GM18507 (cell line): ENCODE measurements at regions not wholly inside any gene's neighbourhood (a gene's known extent, or its start where the extent isn't known, plus 50 kb on each side); places are given as distances from the start of the nearest gene placed in this dataset.
"Not testable (repeated sequence)": the region's sequence is repeated elsewhere in the genome, so short reads cannot be mapped to it uniquely, and the experiment has no call there.

Source experiments
- DNase-seq: peaks from one replicate; pipeline ENCODE4 v3.0.0; 2011; ENCODE audit warnings: low read depth; ENCODE audit not compliant: insufficient read length; ENCODE audit errors: extremely low spot score
- FAIRE-seq: peaks from 2 replicates; lab custom pipeline; 2011; peaks lifted over from hg19 to GRCh38; lab: Jason Lieb, UNC

GRCh38 chr6:106783640-106784566 lies 154.5 kb downstream of the QRSL1 start:
- DNase-seq (no peak), FAIRE-seq (no peak)

- DNase-seq = no peak
- no peak for FAIRE-seq
These were observed 153.3 kb downstream of the QRSL1 start for GRCh38 chr6:106782536-106783285.

- not testable (repeated sequence) for FAIRE-seq, DNase-seq
These were observed 150.2 kb downstream of the QRSL1 start for GRCh38 chr6:106779552-106779951.

GRCh38 chr6:106778943-106779342 lies 149.6 kb downstream of the QRSL1 start:
- no peak for FAIRE-seq
- DNase-seq = no peak

DNA sequence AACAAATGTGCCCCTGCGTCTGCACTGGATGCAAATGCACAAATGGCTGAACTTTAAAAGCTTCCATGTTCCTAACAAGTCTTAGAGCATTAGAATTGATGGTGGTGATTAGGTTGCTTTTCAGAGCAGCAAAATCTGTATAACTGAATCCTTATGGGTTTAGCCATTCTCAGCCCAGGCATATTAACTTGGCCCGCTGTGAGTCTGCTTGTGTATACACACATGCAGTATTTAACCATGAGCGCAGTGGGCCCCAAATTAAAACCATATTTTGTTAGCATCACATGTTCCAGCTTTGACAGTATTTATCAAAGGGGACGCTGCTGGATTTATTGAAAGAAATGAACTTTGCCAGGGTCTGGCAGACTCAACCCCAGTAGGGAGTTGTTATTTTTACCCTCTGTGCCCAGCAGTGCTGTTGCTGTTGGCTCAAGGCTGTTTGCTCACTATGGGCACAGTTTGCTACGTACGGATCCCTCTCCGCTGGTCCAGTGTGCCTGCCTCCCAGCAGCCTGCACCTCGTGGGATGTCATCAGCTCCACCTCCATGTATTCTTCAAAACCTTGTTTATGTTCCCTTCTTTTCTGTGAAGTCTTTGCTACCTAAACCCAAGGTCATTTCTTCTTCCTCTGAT lies 144.7 kb downstream of the QRSL1 start:
- FAIRE-seq (no peak), DNase-seq (no peak)

GRCh38 chr6:106773522-106773921 lies 144.1 kb downstream of the QRSL1 start:
- DNase-seq = no peak
- no peak for FAIRE-seq

DNA sequence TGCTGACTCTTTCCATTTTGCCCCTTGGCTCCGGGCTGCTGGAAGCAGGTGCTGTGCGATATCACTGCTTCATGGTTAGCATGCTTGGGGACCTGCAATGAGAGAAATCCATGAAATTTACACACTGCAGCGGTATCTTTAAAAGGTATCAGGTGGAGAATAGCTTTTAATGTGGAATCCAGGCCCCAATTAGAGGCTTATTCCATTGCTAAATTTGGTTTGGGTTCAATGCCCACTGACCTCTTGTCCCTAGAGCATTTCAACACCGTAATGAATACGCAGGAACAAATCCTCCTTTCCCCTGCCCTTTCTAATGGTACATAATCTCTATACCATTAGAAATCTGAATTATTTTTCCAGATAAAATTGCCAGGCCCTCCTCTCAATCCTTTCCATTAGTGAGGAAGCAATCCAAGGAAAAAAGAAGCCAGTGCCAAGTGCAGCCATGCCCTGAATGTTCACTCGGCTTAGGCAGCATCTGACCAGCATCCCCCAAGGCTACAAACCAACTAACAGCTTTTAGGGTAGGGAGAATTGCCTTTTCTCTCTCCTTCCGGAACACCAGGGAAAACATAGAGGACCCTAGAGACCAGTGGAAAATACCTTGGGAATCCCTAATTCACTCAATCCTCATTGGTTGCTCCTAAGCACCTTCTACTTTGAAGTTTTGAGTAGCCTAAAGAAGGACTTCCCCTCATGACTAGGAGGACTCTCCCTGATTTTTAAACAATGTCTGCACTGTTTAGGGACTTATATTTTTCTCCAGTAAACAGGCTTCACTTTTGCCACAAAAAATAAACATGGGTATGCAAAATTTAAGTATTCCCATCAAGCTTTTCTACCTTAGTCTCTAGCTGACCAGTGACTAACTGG lies 143.1 kb downstream of the QRSL1 start:
- FAIRE-seq = no peak
- no peak for DNase-seq

GRCh38 chr6:106771822-106772221 lies 142.4 kb downstream of the QRSL1 start:
- DNase-seq = no peak
- no peak for FAIRE-seq

DNA sequence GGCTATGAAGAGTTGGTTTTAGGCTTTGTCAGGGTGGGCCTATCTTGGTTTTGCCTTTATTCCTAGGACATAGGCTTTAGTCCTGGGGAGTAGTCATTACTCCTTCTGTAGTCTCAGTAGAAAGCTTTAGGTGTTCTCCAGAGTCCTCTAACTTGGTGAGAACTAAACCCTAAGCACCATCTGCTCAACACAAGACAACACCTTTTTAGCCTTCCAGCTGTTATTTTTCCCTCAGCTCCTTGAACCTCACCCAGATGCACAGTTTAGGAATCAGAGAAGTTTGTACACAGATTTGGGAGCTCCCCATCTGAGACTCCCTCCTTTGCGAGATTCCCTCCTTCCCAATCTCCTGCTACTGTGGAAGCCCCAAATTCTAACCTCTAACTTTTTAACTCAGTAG lies 141.3 kb downstream of the QRSL1 start:
- DNase-seq (no peak), FAIRE-seq (no peak)

DNA sequence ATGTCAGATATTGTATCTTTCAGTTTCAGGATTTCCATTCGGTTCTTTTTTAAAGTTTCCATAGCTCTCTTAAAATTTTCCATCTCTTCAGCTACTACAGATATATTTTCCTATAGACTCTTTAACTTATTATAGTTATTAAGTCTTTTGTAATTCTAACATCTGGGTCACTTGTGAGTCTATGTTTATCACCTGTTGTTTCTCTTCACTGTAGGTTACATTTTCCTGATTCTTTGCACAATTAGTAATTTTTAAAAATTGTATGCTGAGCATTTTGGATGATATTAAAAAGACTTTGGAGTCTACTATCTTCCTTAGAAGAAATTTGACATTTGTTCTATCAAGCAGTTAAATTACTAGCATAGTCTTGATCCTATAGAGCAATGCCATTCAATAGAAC lies 140.7 kb downstream of the QRSL1 start:
- no peak for DNase-seq
- no peak for FAIRE-seq

- no peak for DNase-seq
- FAIRE-seq = no peak
These were observed 137.9 kb downstream of the QRSL1 start for GRCh38 chr6:106767271-106767670.

DNA sequence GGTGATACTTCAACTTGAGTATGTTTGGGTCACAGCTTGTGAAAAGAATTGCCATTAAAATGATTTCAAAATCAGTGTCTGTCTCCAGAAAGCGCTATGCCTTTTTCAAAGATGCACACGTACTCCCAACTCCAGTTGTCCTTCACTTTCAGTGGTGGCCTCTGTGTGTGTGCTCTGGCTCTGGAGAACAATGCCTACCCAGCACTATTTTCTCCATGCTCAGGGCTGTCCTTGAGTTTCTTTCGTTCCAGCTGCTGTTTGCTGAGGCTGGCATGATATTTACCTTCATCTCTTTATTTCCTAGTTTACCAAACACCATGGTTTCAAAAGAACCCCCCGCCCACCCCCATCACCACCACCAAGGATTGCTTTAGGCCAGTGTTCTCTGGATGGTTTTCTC lies 136.8 kb downstream of the QRSL1 start:
- DNase-seq (no peak), FAIRE-seq (no peak)

DNA sequence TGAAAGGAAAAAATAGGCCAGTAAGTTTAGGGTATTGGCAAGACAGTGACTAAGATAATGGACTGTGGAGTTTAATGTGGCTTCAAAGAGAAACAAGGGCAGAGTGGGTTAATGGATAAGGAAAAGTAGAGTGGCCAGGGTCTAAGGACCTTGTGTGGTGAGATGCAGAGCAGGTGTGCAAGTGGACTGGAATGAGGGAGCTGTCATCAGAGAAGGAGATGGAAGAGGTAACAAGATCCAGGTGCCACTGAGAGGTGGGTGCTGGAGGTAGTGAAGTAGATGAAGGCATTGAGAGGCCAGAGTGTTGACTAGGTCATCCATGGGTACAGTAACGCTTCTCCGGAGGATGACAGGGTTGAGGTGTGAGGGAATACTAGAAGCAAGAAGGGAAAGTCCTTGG lies 136.1 kb downstream of the QRSL1 start:
- DNase-seq (no peak), FAIRE-seq (no peak)

GRCh38 chr6:106764353-106764980 lies 135.1 kb downstream of the QRSL1 start:
- FAIRE-seq = no peak
- DNase-seq = no peak

GRCh38 chr6:106763361-106763760 lies 134.0 kb downstream of the QRSL1 start:
- FAIRE-seq = no peak
- DNase-seq = no peak

DNA sequence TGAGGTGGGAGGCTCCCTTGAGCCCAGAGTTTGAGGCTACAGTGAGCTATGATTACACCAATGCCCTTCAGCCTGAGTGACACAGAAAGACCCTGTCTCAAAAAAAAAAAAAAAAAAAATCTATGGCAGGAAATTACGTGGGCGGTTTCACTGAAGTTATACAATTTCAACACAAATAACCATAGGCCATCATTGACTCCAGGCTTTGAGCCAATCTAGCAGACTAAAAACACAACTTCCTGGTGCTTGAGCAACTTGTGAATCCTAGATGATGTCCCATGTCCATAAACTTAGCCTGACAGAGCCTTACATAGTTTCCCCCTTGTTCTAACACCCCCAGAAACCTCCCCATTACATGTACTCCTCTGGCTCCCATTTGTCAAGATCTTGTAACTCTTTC lies 131.8 kb downstream of the QRSL1 start:
- FAIRE-seq (no peak), DNase-seq (no peak)

GRCh38 chr6:106759112-106759511 lies 129.7 kb downstream of the QRSL1 start:
- DNase-seq (no peak), FAIRE-seq (no peak)

DNA sequence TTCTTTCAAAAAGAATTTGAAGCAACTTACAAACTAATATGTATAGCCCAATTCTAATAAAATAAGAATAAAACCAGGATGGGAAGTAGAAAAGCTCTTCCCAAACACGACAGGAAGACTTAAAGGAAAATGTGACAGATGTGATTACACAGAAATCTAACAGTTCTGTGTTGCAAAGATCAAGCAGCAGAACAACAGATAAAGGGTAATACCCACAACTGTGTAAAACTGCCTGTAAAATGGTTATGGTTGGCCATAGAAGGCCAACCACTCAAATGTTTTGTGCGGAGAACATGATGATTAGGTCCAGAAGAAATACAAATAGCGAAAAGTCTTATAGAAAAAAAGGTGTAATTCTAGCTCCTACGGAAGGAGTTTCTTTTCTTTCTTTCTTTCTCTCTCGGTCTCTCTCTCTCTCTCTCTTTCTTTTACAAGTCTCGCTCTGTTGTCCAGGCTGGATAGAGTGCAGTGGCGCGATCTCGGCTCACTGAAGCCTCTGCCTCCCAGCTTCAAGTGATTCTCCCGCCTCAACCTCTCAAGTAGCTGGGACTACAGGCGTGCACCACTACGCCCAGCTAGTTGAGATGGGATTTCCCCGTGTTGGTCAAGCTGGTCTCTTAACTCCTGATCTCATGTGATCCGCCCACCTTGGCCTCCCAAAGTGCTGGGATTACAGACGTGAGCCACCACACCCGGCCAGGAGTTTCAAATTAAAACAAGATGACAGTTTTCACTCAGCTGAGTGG lies 128.5 kb downstream of the QRSL1 start:
- FAIRE-seq (no peak), DNase-seq (no peak)
